Ammon's horn (tissue), 1 donor: ENCODE measurements at regions not wholly inside any gene's neighbourhood (a gene's known extent, or its start where the extent isn't known, plus 50 kb on each side); places are given as distances from the start of the nearest gene placed in this dataset.
"Not testable (repeated sequence)": the region's sequence is repeated elsewhere in the genome, so short reads cannot be mapped to it uniquely, and the experiment has no call there.

ENCODE experiments used
- DNase-seq: peaks from one replicate; pipeline ENCODE4 v3.0.0-alpha.2; 2016; ENCODE audit warnings: low spot score

GRCh38 chr5:128667751-128668150 is 129.7 kb upstream of the FBN2 start:
- no peak for DNase-seq

DNA sequence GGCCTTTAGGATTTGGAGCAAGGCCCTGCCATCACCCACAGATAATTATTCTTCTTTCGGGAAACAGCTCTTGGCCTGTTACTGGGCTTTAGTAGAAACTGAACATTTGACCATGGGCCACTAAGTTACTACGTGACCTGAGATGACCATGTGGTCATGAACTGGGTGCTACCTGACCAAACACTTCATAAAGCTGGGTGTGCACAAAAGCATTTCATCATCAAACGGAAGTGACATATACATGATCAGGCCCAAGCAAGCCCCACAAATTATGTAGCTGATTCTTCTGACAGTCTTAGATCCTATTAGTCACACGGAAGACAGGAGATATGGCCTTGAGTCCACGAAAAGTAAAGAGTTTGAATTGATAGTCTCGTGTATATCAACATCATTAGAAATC is 130.9 kb upstream of the FBN2 start:
- DNase-seq = no peak

DNA sequence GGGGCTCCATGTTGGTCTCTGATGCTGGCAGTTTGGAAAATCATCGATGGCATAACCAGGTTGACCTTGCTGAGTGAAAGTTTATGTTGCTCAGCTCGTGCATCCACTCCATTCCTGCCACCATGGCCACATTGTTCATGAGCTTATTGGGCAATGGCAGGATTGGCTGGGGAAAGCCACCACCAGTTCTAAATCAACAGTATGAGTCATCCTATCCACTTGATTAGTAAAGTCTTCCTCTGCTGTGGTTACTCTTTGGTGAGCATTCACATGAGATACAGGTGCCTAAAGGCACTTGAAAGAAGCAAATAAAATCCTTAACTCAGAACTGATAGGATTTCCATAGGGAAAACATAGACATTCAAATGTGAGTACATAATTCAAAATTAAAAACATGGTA is 131.8 kb upstream of the FBN2 start:
- DNase-seq = no peak

DNA sequence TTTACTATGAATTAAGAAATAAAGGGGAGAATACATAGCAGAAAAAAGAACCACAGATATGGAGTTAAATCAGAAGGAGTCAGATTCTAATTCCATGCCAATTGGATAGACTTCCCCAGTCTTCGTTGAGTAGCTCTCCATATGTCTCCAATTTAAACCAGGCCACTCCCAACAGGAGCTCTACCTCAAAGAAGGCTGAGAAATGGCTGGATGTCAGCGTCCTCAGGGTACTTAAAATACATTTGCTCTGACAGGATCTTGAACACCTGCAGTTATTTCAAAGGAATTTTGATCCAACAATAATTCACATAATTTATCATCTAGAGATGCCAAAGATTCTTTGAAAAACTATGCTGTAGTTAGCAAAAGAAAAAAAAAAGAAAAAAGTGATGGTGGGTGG is 133.9 kb upstream of the FBN2 start:
- no peak for DNase-seq

GRCh38 chr5:128673000-128673399 is 135.0 kb upstream of the FBN2 start:
- no peak for DNase-seq

DNA sequence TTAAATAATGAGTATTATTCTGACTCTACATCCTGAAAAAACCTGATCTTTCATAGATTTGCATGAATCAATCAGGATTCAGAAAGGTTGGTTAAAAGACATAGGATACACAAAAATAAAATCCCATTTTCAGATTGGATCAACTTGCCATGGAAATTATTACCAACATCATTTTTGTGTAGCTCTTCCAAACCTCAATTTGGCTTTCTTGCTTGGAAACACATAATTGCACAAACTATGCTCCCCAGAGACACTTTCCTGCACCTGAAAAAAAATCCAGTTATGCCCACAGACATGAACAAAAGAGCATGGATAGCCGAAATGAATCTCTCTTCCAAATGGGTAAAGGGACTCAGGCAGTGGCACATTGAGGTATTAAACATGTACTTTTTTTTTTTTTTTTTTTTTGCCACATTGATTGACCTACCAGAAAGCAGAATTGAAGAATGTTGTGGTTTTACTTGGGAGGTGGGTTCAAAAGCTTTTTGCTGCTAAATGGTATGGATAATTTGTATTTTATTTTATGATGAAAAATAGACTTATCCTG is 135.4 kb upstream of the FBN2 start:
- DNase-seq = no peak

DNA sequence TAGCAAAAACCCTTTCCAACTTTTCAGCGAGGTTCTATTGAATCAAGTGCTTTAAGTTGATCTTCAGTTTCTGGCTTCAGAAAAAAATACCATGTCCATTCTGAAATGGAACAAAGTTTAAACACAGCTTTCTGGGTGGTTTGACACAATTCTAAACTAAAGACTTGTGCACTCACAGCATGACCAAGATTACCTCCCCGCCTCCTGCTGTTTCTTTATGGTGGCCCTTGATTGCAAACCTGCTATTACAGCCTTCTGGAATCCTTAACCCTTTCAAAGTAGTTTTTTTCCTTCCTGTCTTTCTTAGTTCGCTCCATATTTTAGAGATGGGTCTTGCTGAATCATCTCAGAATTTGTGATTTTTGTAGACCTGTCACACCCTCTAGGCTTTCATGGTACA is 135.9 kb upstream of the FBN2 start:
- no peak for DNase-seq

- no peak for DNase-seq
These were observed 136.9 kb upstream of the FBN2 start for GRCh38 chr5:128674837-128675446.

- DNase-seq = no peak
These were observed 143.1 kb upstream of the FBN2 start for GRCh38 chr5:128681096-128681495.

DNA sequence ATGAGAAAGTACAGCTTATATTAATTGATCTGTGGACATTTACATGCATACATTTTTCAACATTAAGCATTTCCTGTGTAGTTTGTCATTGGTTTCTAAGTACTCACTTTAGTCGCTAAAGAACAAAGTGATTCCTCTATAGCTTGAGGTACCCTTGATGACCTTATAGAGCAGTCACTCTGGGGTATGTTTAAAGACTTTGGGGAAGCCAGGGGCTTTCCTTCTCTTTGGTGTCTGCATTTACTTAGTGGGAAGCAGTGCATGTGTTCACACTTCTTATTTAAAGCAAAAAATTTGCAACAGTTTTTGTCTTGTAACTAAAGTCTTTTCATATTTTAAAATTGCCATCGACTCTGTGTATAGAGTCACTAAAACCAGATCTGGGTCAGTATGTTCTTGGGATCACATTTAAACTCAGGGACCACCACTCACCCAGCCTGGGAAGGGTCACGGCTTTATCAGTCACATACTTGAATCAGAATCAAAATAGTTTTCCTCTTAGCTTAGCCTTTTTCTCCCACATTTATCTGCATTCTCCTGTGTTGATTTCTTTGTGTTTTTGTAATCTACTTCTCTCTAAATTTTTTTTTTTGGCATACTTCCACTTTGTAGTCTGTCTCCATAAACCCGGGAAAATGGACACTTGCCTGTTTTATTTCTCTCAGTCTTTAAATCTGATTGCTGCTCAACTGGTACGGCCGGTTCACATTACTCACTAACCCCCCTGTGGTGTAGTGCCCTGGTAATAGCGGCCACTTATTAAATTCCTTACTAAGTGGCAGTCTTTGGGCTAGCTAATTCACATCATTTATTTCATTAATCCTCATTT is 143.9 kb upstream of the FBN2 start:
- DNase-seq = no peak

GRCh38 chr5:128682669-128683068 is 144.6 kb upstream of the FBN2 start:
- no peak for DNase-seq

DNA sequence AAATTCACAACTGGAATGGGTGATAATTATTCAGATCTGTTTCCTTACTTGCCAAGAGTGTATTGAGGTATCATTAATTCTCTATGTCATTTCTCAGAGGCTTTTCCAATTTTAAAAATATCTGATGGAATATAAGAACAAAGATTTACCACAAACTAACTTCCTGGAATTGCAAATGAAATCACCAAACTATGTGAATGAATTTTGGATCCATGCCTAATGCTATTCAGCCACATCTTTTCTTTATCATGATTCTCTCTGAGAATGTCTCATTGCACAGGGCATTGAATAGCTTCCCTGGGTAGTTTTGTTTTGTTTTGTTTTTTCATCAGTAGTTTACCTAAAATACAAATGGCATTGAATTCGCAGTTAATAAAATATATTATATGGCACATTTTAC is 146.9 kb upstream of the FBN2 start:
- no peak for DNase-seq

- DNase-seq = no peak
These were observed 149.9 kb upstream of the FBN2 start for GRCh38 chr5:128687930-128688329.

GRCh38 chr5:128693764-128694163 is 155.7 kb upstream of the FBN2 start:
- DNase-seq = no peak

DNA sequence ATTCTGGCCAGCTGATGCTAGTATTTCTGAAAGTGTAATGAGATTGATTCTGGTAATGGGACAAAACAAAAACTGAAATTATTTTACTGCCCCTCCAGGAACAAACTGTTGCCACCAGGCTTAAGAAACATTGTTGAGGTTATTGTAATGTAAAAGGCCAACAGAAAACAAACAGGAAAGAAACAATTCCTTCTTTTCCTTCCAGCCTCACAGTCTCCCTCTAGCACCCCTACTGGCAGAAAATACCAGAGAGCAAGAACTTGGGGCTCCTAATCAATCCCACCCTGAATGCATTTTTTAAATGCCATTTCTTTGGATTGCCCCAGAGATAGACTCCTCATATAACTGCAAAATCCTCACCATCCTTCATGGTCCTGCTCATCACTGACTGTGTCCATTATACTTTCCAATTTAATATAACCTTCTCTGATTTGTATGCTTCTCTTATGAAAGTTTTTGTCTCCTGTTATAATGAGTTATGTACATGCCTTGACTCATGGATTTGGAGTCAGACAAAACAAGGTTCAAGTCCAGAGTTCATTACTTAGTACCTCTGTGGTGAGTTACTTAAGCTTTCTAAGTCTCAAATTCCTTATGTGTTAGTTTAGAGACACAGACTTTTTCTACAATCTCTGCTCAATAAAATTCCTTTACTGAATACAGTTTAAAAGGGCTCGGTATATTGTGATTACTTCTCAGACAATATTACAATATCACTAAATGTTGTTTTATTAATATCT is 157.9 kb upstream of the FBN2 start:
- no peak for DNase-seq

GRCh38 chr5:128701301-128701700 is 163.3 kb upstream of the FBN2 start:
- no peak for DNase-seq

- no peak for DNase-seq
These were observed 165.3 kb upstream of the FBN2 start for GRCh38 chr5:128703322-128703721.

DNA sequence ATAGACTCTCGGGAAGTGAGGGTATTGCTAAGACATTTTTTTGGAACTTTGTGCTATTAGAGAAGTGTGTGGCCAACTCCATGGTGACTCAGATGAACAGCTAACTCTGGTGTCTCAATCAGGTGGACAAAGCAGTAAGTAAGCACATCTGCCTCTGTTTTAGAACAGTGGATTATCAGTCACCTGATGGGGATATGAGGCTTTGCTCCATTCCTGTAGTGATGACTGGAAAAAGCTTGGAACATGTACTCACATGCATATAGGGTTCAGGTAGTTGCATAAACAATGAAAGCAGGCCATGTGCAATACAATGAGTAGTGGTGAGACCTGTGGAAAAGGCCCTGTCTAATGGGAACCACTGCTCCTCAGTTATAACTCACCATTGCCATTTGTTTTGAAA is 168.2 kb upstream of the FBN2 start:
- DNase-seq = no peak

GRCh38 chr5:128708841-128709240 is 170.8 kb upstream of the FBN2 start:
- no peak for DNase-seq

DNA sequence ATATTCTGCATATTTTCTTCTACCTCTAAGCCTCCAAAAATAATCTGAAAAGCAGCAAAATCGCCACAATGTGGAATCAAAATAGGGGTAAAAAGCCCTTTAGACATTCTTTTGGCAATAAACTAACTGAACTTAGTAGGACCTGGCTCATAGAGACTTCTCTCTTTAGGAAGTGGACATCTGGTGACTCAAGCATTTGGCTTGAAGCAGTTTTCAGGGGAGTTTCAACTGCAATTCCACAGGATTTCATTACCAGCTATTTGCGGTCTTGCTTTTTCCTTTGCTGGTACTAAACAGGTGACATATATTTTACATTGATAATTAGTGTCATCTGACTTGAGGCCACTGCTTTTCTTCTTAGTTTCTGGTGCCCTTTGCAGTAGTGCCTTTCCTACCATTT is 173.2 kb upstream of the FBN2 start:
- no peak for DNase-seq

DNA sequence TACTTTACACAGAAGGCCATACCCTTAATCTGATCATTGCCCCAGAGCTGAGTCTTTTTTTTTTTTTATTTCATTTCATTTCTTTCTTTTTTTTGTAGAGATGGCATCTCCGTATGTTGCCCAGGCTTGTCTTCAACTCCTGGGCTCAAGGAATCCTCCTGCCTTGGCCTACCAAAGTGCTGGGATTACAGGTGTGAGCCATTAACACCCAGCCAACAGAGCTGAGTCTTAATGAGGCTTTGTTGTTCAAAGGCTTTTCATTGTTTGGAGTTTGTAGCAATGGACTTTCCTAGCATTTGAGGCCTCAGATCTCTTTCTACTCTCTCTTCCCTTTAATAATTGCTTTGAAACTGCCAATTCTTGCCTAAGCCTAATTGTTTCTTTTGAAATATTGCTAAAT is 176.5 kb upstream of the FBN2 start:
- no peak for DNase-seq

DNA sequence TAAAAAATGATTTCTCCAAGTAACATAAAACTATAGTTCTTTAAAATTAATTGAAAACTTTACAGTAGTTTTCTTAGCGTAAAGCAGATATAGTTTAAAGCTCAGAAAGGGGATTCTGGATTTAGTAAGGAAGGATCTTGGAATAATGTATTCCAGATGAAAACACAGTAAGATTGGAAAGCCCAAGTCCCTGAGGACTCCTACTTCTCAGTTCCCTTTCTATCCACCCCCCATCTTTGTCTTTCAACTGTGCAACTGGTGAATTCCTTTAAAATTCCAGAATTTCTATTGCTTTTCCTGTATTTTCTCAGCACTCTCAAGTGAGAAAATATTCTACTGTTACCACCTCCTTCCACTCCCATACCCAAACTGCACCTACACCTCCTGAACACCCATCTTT is 184.5 kb upstream of the FBN2 start:
- no peak for DNase-seq

DNA sequence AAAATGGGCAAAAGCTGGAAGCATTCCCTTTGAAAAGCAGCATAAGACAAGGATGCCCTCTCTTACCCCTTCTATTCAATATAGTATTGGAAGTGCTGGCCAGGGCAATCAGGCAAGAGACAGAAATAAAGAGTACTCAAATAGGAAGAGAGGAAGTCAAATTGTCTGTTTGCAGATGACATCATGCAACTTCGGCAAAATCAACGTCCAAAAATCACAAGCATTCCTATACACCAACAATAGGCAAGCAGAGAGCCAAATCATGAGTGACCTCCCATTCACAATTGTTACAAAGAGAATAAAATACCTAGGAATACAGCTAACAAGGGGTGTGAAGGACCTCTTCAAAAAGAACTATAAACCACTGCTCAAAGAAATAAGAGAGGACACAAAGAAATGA is 192.0 kb upstream of the FBN2 start:
- DNase-seq = not testable (repeated sequence)
